ENCODE measurements at regions not wholly inside any gene's neighbourhood (a gene's known extent, or its start where the extent isn't known, plus 50 kb on each side); places are given as distances from the start of the nearest gene placed in this dataset.
"Not testable (repeated sequence)": the region's sequence is repeated elsewhere in the genome, so short reads cannot be mapped to it uniquely, and the experiment has no call there.

GRCh38 chr14:37830271-37830670 is 234.8 kb downstream of the TTC6 start:
- DNase-seq = no peak
- ATAC-seq = no peak
- H3K27me3 ChIP-seq (ENCODE audit: low read depth) = no peaks in the 10 kb centered on the region
- TF ChIP-seq, protein P1, sequence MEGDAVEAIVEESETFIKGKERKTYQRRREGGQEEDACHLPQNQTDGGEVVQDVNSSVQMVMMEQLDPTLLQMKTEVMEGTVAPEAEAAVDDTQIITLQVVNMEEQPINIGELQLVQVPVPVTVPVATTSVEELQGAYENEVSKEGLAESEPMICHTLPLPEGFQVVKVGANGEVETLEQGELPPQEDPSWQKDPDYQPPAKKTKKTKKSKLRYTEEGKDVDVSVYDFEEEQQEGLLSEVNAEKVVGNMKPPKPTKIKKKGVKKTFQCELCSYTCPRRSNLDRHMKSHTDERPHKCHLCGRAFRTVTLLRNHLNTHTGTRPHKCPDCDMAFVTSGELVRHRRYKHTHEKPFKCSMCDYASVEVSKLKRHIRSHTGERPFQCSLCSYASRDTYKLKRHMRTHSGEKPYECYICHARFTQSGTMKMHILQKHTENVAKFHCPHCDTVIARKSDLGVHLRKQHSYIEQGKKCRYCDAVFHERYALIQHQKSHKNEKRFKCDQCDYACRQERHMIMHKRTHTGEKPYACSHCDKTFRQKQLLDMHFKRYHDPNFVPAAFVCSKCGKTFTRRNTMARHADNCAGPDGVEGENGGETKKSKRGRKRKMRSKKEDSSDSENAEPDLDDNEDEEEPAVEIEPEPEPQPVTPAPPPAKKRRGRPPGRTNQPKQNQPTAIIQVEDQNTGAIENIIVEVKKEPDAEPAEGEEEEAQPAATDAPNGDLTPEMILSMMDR (IDR thresholded peaks at IDR 0.05) = no peak
- no peak overlapping the region for H3K4me3 ChIP-seq
- H3K36me3 ChIP-seq = no peaks in the 10 kb centered on the region
- no peaks in the 10 kb centered on the region for H3K4me1 ChIP-seq
- H3K27ac ChIP-seq = no peak overlapping the region
- H3K9me3 ChIP-seq = peaks cover 19% of the 10 kb centered on the region
- intact Hi-C loops (cut with DNase I) = no loop called here

GRCh38 chr14:37834275-37834674 is 238.8 kb downstream of the TTC6 start:
- H3K4me1 ChIP-seq = no peaks in the 10 kb centered on the region
- ATAC-seq (no peak), DNase-seq (no peak)
- H3K4me3 ChIP-seq = no peak overlapping the region
- no peaks in the 10 kb centered on the region for H3K36me3 ChIP-seq
- peaks cover 20% of the 10 kb centered on the region for H3K9me3 ChIP-seq
- H3K27ac ChIP-seq = no peak overlapping the region
- TF ChIP-seq, protein P1 (IDR thresholded peaks at IDR 0.05) = no peak
- intact Hi-C loops (cut with DNase I) = no loop called here
- H3K27me3 ChIP-seq (ENCODE audit: low read depth) = no peaks in the 10 kb centered on the region

DNA sequence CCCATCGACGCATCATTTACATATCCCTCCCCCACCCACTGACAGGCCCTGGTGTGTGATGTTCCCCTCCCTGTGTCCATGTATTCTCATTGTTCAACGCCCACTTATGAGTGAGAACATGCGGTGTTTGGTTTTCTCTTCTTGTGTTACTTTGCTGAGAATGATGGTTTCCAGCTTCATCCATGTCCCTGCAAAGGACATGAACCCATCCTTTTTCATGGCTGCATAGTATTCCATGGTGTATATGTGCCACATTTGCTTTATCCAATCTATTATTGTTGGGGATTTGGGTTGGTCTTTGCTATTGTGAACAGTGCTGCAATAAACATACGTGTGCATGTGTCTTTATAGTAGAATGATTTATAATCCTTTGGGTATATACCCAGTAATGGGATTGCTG is 243.3 kb downstream of the TTC6 start:
- H3K4me1 ChIP-seq; intact Hi-C loops (cut with DNase I); H3K27me3 ChIP-seq (ENCODE audit: low read depth); H3K27ac ChIP-seq; H3K36me3 ChIP-seq; H3K4me3 ChIP-seq; ATAC-seq; DNase-seq: not testable (repeated sequence)
- peaks cover 15% of the 10 kb centered on the region for H3K9me3 ChIP-seq

DNA sequence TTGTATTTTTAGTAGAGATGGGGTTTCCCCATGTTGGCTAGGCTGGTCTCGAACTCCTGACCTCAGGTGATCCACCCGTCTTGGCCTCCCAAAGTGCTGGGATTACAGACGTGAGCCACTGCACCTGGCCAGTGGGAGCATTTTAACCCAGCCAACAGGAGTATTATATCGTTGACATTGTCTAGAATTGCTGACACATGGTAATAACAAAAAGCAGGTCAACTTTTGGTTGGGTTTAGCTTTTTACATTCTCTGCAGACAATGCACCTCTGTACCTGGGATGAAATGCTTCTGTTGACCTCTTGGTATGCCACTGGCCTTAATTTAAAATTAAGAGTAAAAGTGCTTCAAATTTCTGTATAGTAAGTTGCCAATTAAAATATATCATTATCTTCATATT is 245.6 kb downstream of the TTC6 start:
- intact Hi-C loops (cut with DNase I); ATAC-seq; H3K4me1 ChIP-seq; H3K4me3 ChIP-seq; H3K27me3 ChIP-seq (ENCODE audit: low read depth); H3K36me3 ChIP-seq; DNase-seq; H3K9me3 ChIP-seq; H3K27ac ChIP-seq: not testable (repeated sequence)

DNA sequence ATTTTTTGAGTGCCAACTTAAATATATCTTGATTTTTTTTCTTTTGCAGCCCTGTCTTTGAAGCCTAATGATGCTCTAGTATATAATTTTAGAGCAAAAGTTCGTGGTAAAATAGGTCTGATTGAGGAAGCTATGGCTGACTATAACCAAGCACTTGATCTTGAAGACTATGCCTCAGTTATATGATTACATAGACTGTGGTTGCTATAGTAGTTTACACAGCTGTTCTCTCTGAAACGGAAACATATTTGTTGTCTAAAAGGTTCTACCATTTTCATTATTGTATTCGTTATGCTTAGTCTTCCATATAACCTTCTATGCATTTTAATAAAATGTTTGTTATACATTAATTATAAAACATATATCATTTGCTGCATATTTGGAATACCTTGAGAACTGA is 246.7 kb downstream of the TTC6 start:
- TF ChIP-seq, protein P1 (IDR thresholded peaks at IDR 0.05) = no peak
- DNase-seq (no peak), ATAC-seq (no peak)
- H3K36me3 ChIP-seq = no peaks in the 10 kb centered on the region
- H3K4me3 ChIP-seq = no peak overlapping the region
- H3K4me1 ChIP-seq = no peaks in the 10 kb centered on the region
- no peaks in the 10 kb centered on the region for H3K9me3 ChIP-seq
- H3K27me3 ChIP-seq (ENCODE audit: low read depth) = no peaks in the 10 kb centered on the region
- H3K27ac ChIP-seq = no peak overlapping the region
- intact Hi-C loops (cut with DNase I) = no loop called here

DNA sequence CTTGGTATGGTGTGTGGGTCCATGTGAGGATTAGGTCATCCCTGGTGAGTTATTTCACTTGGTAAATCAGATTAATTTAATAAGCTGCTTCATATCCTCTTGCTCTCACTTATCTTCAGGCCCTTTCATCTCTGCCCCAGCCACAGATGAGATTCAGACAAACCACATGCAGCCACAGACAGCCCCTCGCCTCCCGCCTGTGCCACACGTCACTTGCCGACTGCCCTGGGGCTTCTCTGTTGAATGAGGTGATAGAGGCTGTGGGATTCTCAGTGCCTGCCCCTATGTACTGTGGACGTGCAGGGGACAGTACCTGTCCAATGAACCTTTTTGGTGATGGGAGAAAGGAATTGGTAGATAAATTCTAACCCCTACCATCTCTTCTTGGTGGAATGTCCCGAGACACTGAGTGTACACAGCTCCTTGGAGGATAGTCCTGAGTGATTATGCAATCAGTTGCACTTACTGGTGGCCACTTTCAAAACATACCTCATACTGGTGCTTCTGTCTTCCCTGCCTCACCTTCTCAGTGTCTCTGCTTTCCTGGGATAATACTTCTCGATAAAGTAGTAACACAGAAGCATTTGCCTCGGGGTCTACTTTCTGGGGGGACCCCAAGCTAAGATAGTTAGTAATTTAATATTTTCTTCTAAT is 248.7 kb downstream of the TTC6 start:
- ATAC-seq = no peak
- no peaks in the 10 kb centered on the region for H3K9me3 ChIP-seq
- DNase-seq = no peak
- H3K4me3 ChIP-seq = no peak overlapping the region
- intact Hi-C loops (cut with DNase I) = no loop called here
- H3K36me3 ChIP-seq = no peaks in the 10 kb centered on the region
- no peaks in the 10 kb centered on the region for H3K27me3 ChIP-seq (ENCODE audit: low read depth)
- no peaks in the 10 kb centered on the region for H3K4me1 ChIP-seq
- TF ChIP-seq, protein P1 (IDR thresholded peaks at IDR 0.05) = no peak
- no peak overlapping the region for H3K27ac ChIP-seq

Data from lower lobe of right lung (tissue), 2 donors.